Mesendoderm (in vitro differentiated cells): ENCODE measurements at regions not wholly inside any gene's neighbourhood (a gene's known extent, or its start where the extent isn't known, plus 50 kb on each side); places are given as distances from the start of the nearest gene placed in this dataset.

Experiments used
- DNase-seq: peaks from one replicate; pipeline ENCODE4 v3.0.0; 2013
- H2AK5ac ChIP-seq: 2 replicates; pipeline ENCODE4 v1.6.1; 2013; ENCODE audit warnings: low read length, inconsistent platforms
- H2BK120ac ChIP-seq: 2 replicates; pipeline ENCODE4 v1.6.1; 2013; ENCODE audit warnings: low read depth, mild to moderate bottlenecking, low read length, moderate library complexity, mixed read lengths
- H2BK15ac ChIP-seq: replicated peaks from 2 replicates; pipeline ENCODE4 v1.6.1; 2013; ENCODE audit warnings: low read depth, mild to moderate bottlenecking, moderate library complexity
- H2BK5ac ChIP-seq: 2 replicates; pipeline ENCODE4 v1.6.1; 2013; ENCODE audit warnings: low read length, inconsistent platforms
- H3K18ac ChIP-seq: 2 replicates; pipeline ENCODE4 v1.6.1; 2013; ENCODE audit warnings: mild to moderate bottlenecking, low read length, mixed read lengths
- H3K23ac ChIP-seq: one replicate; pipeline ENCODE4 v1.6.1; 2013; ENCODE audit warnings: low read length
- H3K27ac ChIP-seq: 2 replicates; pipeline ENCODE4 v1.5.1; 2013; ENCODE audit warnings: low read depth, mild to moderate bottlenecking, inconsistent platforms, low read length, moderate library complexity
- H3K27me3 ChIP-seq: 2 replicates; pipeline ENCODE4 v1.6.1; 2013; ENCODE audit warnings: low read length, control low read depth, mild to moderate bottlenecking, inconsistent platforms; ENCODE audit not compliant: insufficient read depth, poor library complexity
- H3K36me3 ChIP-seq: 2 replicates; pipeline ENCODE4 v1.6.1; 2013; ENCODE audit warnings: low read length, inconsistent platforms; ENCODE audit not compliant: control insufficient read depth, insufficient read depth
- H3K4ac ChIP-seq: one replicate; pipeline ENCODE4 v1.6.1; 2013; ENCODE audit warnings: low read depth, mild to moderate bottlenecking, low read length, moderate library complexity
- H3K4me1 ChIP-seq: 2 replicates; pipeline ENCODE4 v1.6.1; 2013; ENCODE audit warnings: low read depth, low read length, inconsistent platforms; ENCODE audit not compliant: control insufficient read depth
- H3K4me2 ChIP-seq: 2 replicates; pipeline ENCODE4 v1.6.1; 2013; ENCODE audit warnings: low read length
- H3K4me3 ChIP-seq: 2 replicates; pipeline ENCODE4 v1.5.1; 2013; ENCODE audit warnings: mild to moderate bottlenecking, low read length
- H3K56ac ChIP-seq: one replicate; pipeline ENCODE4 v1.6.1; 2013; ENCODE audit warnings: low read length
- H3K79me1 ChIP-seq: 2 replicates; pipeline ENCODE4 v1.6.1; 2013; ENCODE audit warnings: low read length, inconsistent platforms
- H3K79me2 ChIP-seq: 2 replicates; pipeline ENCODE4 v1.6.1; 2013; ENCODE audit warnings: mild to moderate bottlenecking, low read length; ENCODE audit not compliant: control insufficient read depth, insufficient read depth
- H3K9ac ChIP-seq: 2 replicates; pipeline ENCODE4 v1.6.1; 2013; ENCODE audit warnings: low read length, inconsistent platforms
- H4K5ac ChIP-seq: one replicate; pipeline ENCODE4 v1.6.1; 2013; ENCODE audit warnings: low read length
- H4K8ac ChIP-seq: one replicate; pipeline ENCODE4 v1.6.1; 2013; ENCODE audit warnings: low read depth, mild to moderate bottlenecking, control low read depth, low read length, moderate library complexity
- WGBS: extraction: QIAGEN DNeasy Blood & Tissue Kit; methylation state at CpG from one replicate; pipeline ENCODE4 v1.1.7; 2013; ENCODE audit warnings: low lambda C conversion rate, missing lambda C conversion rate; ENCODE audit not compliant: insufficient coverage; ENCODE audit errors: extremely low coverage; 5-methylcytosine and 5-hydroxymethylcytosine counted together

GRCh38 chr9:73565833-73566465 lies 414.3 kb downstream of the ANXA1 start:
- Histone ChIP-seq H3K4me3 (no peak overlapping the region), H3K79me2 (no peaks in the 10 kb centered on the region), H3K27ac (no peak overlapping the region), H3K18ac (no peak overlapping the region), H2AK5ac (no peak overlapping the region), H2BK15ac (no peak overlapping the region), H3K79me1 (no peaks in the 10 kb centered on the region), H4K8ac (no peak overlapping the region), H2BK120ac (no peak overlapping the region), H3K4ac (no peak overlapping the region), H3K4me1 (no peaks in the 10 kb centered on the region), H3K36me3 (no peaks in the 10 kb centered on the region), H4K5ac (no peak overlapping the region), H3K23ac (no peak overlapping the region), H3K27me3 (no peaks in the 10 kb centered on the region), H2BK5ac (no peak overlapping the region), H3K4me2 (no peak overlapping the region), H3K9ac (no peak overlapping the region), H3K56ac (no peak overlapping the region)
- peak; percentile 76 for DNase-seq

- Histone ChIP-seq H3K36me3 (no peaks in the 10 kb centered on the region), H3K79me1 (no peaks in the 10 kb centered on the region), H3K27ac (no peak overlapping the region), H2BK120ac (no peak overlapping the region), H3K23ac (no peak overlapping the region), H2BK15ac (no peak overlapping the region), H3K9ac (no peak overlapping the region), H3K27me3 (no peaks in the 10 kb centered on the region), H3K4me3 (no peak overlapping the region), H3K79me2 (no peaks in the 10 kb centered on the region), H2AK5ac (no peak overlapping the region), H2BK5ac (no peak overlapping the region), H3K56ac (no peak overlapping the region), H3K4ac (no peak overlapping the region), H3K18ac (no peak overlapping the region), H4K5ac (no peak overlapping the region), H4K8ac (no peak overlapping the region), H3K4me2 (no peak overlapping the region), H3K4me1 (no peaks in the 10 kb centered on the region)
- DNase-seq: no peak
- no CpG with 5 or more reads among the region's 1 CpG for WGBS
Observed at GRCh38 chr9:73566627-73567026, 415.0 kb downstream of the ANXA1 start.

GRCh38 chr9:73573235-73573634 lies 421.6 kb downstream of the ANXA1 start:
- no peaks in the 10 kb centered on the region for H3K36me3 ChIP-seq
- H3K79me2 ChIP-seq: no peaks in the 10 kb centered on the region
- WGBS: no CpG with 5 or more reads among the region's 4 CpGs
- H3K27me3 ChIP-seq: no peaks in the 10 kb centered on the region
- no peak overlapping the region for H3K4me2 ChIP-seq
- H3K18ac ChIP-seq: no peak overlapping the region
- no peak overlapping the region for H2AK5ac ChIP-seq
- no peak overlapping the region for H2BK120ac ChIP-seq
- H3K4me3 ChIP-seq: no peak overlapping the region
- no peak overlapping the region for H4K8ac ChIP-seq
- H2BK5ac ChIP-seq: no peak overlapping the region
- no peak overlapping the region for H3K27ac ChIP-seq
- no peaks in the 10 kb centered on the region for H3K4me1 ChIP-seq
- no peaks in the 10 kb centered on the region for H3K79me1 ChIP-seq
- no peak overlapping the region for H4K5ac ChIP-seq
- no peak overlapping the region for H3K56ac ChIP-seq
- DNase-seq: no peak
- no peak overlapping the region for H2BK15ac ChIP-seq
- no peak overlapping the region for H3K9ac ChIP-seq
- no peak overlapping the region for H3K4ac ChIP-seq
- H3K23ac ChIP-seq: no peak overlapping the region

GRCh38 chr9:73575101-73576060 lies 423.7 kb downstream of the ANXA1 start:
- Histone ChIP-seq H3K9ac (no peak overlapping the region), H3K23ac (no peak overlapping the region), H2BK15ac (no peak overlapping the region), H3K18ac (no peak overlapping the region), H4K5ac (no peak overlapping the region), H2AK5ac (no peak overlapping the region), H4K8ac (no peak overlapping the region), H2BK120ac (no peak overlapping the region), H3K4me3 (no peak overlapping the region), H2BK5ac (no peak overlapping the region), H3K4me2 (no peak overlapping the region), H3K79me1 (no peaks in the 10 kb centered on the region), H3K79me2 (no peaks in the 10 kb centered on the region), H3K4me1 (no peaks in the 10 kb centered on the region), H3K36me3 (no peaks in the 10 kb centered on the region), H3K27me3 (no peaks in the 10 kb centered on the region), H3K4ac (no peak overlapping the region), H3K56ac (no peak overlapping the region), H3K27ac (no peak overlapping the region)
- WGBS: no CpG with 5 or more reads among the region's 4 CpGs
- no peak for DNase-seq

GRCh38 chr9:73577848-73578247 lies 426.2 kb downstream of the ANXA1 start:
- no peak for DNase-seq
- H3K18ac ChIP-seq: no peak overlapping the region
- H3K9ac ChIP-seq: no peak overlapping the region
- no peak overlapping the region for H2BK120ac ChIP-seq
- H3K4me3 ChIP-seq: no peak overlapping the region
- no peak overlapping the region for H2BK5ac ChIP-seq
- no peak overlapping the region for H3K27ac ChIP-seq
- H3K4me1 ChIP-seq: no peaks in the 10 kb centered on the region
- H3K27me3 ChIP-seq: no peaks in the 10 kb centered on the region
- H2BK15ac ChIP-seq: no peak overlapping the region
- no peak overlapping the region for H3K23ac ChIP-seq
- H4K5ac ChIP-seq: no peak overlapping the region
- no CpG with 5 or more reads among the region's 3 CpGs for WGBS
- H3K36me3 ChIP-seq: no peaks in the 10 kb centered on the region
- no peaks in the 10 kb centered on the region for H3K79me2 ChIP-seq
- H4K8ac ChIP-seq: no peak overlapping the region
- no peaks in the 10 kb centered on the region for H3K79me1 ChIP-seq
- H2AK5ac ChIP-seq: no peak overlapping the region
- no peak overlapping the region for H3K56ac ChIP-seq
- H3K4me2 ChIP-seq: no peak overlapping the region
- H3K4ac ChIP-seq: no peak overlapping the region
